HG02970 (cell line): ENCODE measurements at regions not wholly inside any gene's neighbourhood (a gene's known extent, or its start where the extent isn't known, plus 50 kb on each side); places are given as distances from the start of the nearest gene placed in this dataset.
"Not testable (repeated sequence)": the region's sequence is repeated elsewhere in the genome, so short reads cannot be mapped to it uniquely, and the experiment has no call there.

ENCODE experiments used
- ATAC-seq: cut with Tn5 transposase; IDR thresholded peaks from one replicate; pipeline ENCODE4 v1.9.1; 2021; ENCODE audit warnings: mild to moderate bottlenecking, moderate library complexity, moderate number of reproducible peaks; ENCODE audit not compliant: unreplicated experiment, low FRiP score

- ATAC-seq, result peak; percentile 97
Observed at GRCh38 chr3:29004885-29005599, 275.8 kb upstream of the RBMS3 start.

GRCh38 chr3:29005862-29006261, 275.0 kb upstream of the RBMS3 start:
- no peak for ATAC-seq

- ATAC-seq, result no peak
Observed at GRCh38 chr3:29011441-29011840, 269.4 kb upstream of the RBMS3 start.

GRCh38 chr3:29011966-29012365, 268.9 kb upstream of the RBMS3 start:
- ATAC-seq, result no peak

GRCh38 chr3:29022976-29023375, 257.9 kb upstream of the RBMS3 start:
- ATAC-seq, result no peak

GRCh38 chr3:29026286-29026685, 254.6 kb upstream of the RBMS3 start:
- ATAC-seq, result peak; percentile 89

GRCh38 chr3:29026959-29027358, 253.9 kb upstream of the RBMS3 start:
- no peak for ATAC-seq

GRCh38 chr3:29031175-29031574, 249.7 kb upstream of the RBMS3 start:
- not testable (repeated sequence) for ATAC-seq

GRCh38 chr3:29033511-29033910, 247.4 kb upstream of the RBMS3 start:
- ATAC-seq, result no peak

- no peak for ATAC-seq
Observed at GRCh38 chr3:29050155-29050554, 230.7 kb upstream of the RBMS3 start.

GRCh38 chr3:29057326-29057725, 223.5 kb upstream of the RBMS3 start:
- no peak for ATAC-seq

GRCh38 chr3:29064085-29064484, 216.8 kb upstream of the RBMS3 start:
- ATAC-seq, result no peak

- no peak for ATAC-seq
Observed at GRCh38 chr3:29065211-29065785, 215.6 kb upstream of the RBMS3 start.

- ATAC-seq, result no peak
Observed at GRCh38 chr3:29067007-29067406, 213.9 kb upstream of the RBMS3 start.

- ATAC-seq, result no peak
Observed at GRCh38 chr3:29070959-29071634, 209.8 kb upstream of the RBMS3 start.

GRCh38 chr3:29072611-29073010, 208.3 kb upstream of the RBMS3 start:
- ATAC-seq, result no peak

- no peak for ATAC-seq
Observed at GRCh38 chr3:29077356-29077755, 203.5 kb upstream of the RBMS3 start.

- no peak for ATAC-seq
Observed at GRCh38 chr3:29079358-29079757, 201.5 kb upstream of the RBMS3 start.

- ATAC-seq, result no peak
Observed at GRCh38 chr3:29080967-29081366, 199.9 kb upstream of the RBMS3 start.

- ATAC-seq, result no peak
Observed at GRCh38 chr3:29083081-29083480, 197.8 kb upstream of the RBMS3 start.

- no peak for ATAC-seq
Observed at GRCh38 chr3:29083676-29084075, 197.2 kb upstream of the RBMS3 start.

GRCh38 chr3:29088579-29088978, 192.3 kb upstream of the RBMS3 start:
- ATAC-seq, result no peak
